ENCODE measurements at regions not wholly inside any gene's neighbourhood (a gene's known extent, or its start where the extent isn't known, plus 50 kb on each side); places are given as distances from the start of the nearest gene placed in this dataset.

GRCh38 chr1:80706526-80706925 lies 1094.2 kb upstream of the ADGRL2 start:
- no peak overlapping the region for H3K27ac Mint-ChIP-seq (ENCODE audit: unreplicated experiment)
- TF ChIP-seq CTCF (conservative IDR thresholded peaks at IDR 0.05) = no peak

DNA sequence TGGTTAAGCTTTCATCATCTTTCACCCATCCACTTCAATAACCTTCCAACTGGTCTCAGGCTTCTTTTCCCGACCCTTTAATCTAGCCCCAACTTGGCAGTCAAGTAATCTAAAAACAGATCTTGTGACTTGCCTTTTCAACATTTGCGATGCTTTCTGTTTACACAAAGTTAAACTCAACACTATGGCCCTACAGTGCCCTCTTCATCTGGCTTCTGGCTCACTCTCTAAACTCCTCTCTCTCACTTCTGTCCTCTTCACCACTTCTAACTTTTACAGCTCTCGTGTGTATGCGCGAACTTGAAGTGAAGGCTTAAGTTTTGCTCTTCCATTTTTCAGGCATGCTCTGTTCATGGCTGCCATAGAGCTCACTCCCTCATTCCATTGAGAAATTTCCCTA lies 1122.3 kb upstream of the ADGRL2 start:
- Mint-ChIP-seq H3K4me3 (no peak overlapping the region), H3K27ac (ENCODE audit: unreplicated experiment) (no peak overlapping the region), H3K27me3 (ENCODE audit: low read depth) (no peaks in the 10 kb centered on the region), H3K36me3 (ENCODE audit: low read depth) (no peaks in the 10 kb centered on the region), H3K4me1 (peaks cover 21% of the 10 kb centered on the region), H3K9me3 (no peaks in the 10 kb centered on the region)
- TF ChIP-seq CTCF (conservative IDR thresholded peaks at IDR 0.05) = no peak
- no peak for DNase-seq (ENCODE audit: low read depth, low spot score)

More at GRCh38 chr1:80706526-80706925, 1094.2 kb upstream of the ADGRL2 start:
- no peaks in the 10 kb centered on the region for H3K4me1 Mint-ChIP-seq
- H3K9me3 Mint-ChIP-seq = no peaks in the 10 kb centered on the region
- H3K4me3 Mint-ChIP-seq = no peak overlapping the region
- DNase-seq (ENCODE audit: low read depth, low spot score) = no peak
- H3K36me3 Mint-ChIP-seq (ENCODE audit: low read depth) = no peaks in the 10 kb centered on the region
- H3K27me3 Mint-ChIP-seq (ENCODE audit: low read depth) = no peaks in the 10 kb centered on the region

DNA sequence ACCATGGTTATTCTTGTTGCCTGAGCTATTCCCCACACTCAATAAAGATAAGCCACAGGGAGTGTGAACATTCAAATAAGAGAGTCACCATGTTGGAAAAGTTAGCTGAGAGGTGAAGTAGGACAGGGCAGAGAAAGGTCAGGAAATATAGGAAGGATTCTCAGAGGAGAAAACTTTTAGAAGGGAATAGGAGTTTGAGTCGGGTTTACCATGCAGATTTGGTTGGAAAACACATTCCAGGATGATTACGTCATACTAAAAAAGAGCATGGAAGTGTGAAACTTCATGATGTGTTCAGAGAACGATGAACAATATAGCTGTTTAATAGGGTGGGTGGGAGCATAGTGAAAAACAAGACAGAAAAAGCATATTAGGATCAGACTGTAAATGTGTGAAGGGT lies 1125.3 kb upstream of the ADGRL2 start:
- Mint-ChIP-seq H3K27me3 (ENCODE audit: low read depth) (no peaks in the 10 kb centered on the region), H3K27ac (ENCODE audit: unreplicated experiment) (no peak overlapping the region)
- no peak for TF ChIP-seq CTCF (conservative IDR thresholded peaks at IDR 0.05)

GRCh38 chr1:80673935-80674597 lies 1126.7 kb upstream of the ADGRL2 start:
- Mint-ChIP-seq H3K4me3 (no peak overlapping the region), H3K9me3 (no peaks in the 10 kb centered on the region), H3K36me3 (ENCODE audit: low read depth) (no peaks in the 10 kb centered on the region), H3K27me3 (ENCODE audit: low read depth) (no peaks in the 10 kb centered on the region), H3K4me1 (peaks cover 26% of the 10 kb centered on the region), H3K27ac (ENCODE audit: unreplicated experiment) (peak overlapping the region; percentile 79)
- no peak for DNase-seq (ENCODE audit: low read depth, low spot score)
- no peak for TF ChIP-seq CTCF (conservative IDR thresholded peaks at IDR 0.05)

More for the DNA sequence above, 1125.3 kb upstream of the ADGRL2 start:
- DNase-seq (ENCODE audit: low read depth, low spot score) = no peak
- H3K9me3 Mint-ChIP-seq = no peaks in the 10 kb centered on the region
- H3K4me1 Mint-ChIP-seq = peaks cover 22% of the 10 kb centered on the region
- no peak overlapping the region for H3K4me3 Mint-ChIP-seq
- H3K36me3 Mint-ChIP-seq (ENCODE audit: low read depth) = no peaks in the 10 kb centered on the region

GRCh38 chr1:80668372-80668771 lies 1132.4 kb upstream of the ADGRL2 start:
- H3K4me3 Mint-ChIP-seq = no peak overlapping the region
- no peak for DNase-seq (ENCODE audit: low read depth, low spot score)
- H3K4me1 Mint-ChIP-seq = peaks cover 5% of the 10 kb centered on the region
- no peaks in the 10 kb centered on the region for H3K36me3 Mint-ChIP-seq (ENCODE audit: low read depth)
- H3K9me3 Mint-ChIP-seq = peaks cover 2% of the 10 kb centered on the region
- no peaks in the 10 kb centered on the region for H3K27me3 Mint-ChIP-seq (ENCODE audit: low read depth)
- H3K27ac Mint-ChIP-seq (ENCODE audit: unreplicated experiment) = no peak overlapping the region
- TF ChIP-seq CTCF (conservative IDR thresholded peaks at IDR 0.05) = no peak
